GM23338 (cell line): ENCODE measurements at regions not wholly inside any gene's neighbourhood (a gene's known extent, or its start where the extent isn't known, plus 50 kb on each side); places are given as distances from the start of the nearest gene placed in this dataset.
"Not testable (repeated sequence)": the region's sequence is repeated elsewhere in the genome, so short reads cannot be mapped to it uniquely, and the experiment has no call there.

Source experiments
- ATAC-seq: fragments of 200-7000 bp; cut with Tn5 transposase; 3 replicates; pipeline ENCODE4 v1.9.1; 2020
- DNase-seq: peaks from one replicate; pipeline ENCODE4 v3.0.0-alpha.2; 2015; ENCODE audit warnings: low spot score
- H2AFZ ChIP-seq: fragments of 200-600 bp; sonication (generic); 2 replicates; pipeline ENCODE4 v1.8.0; 2016; ENCODE audit warnings: antibody characterized with exemption, mild to moderate bottlenecking, moderate library complexity
- H3F3A ChIP-seq: fragments of 200-600 bp; sonication (generic); replicated peaks from 2 replicates; pipeline ENCODE4 v1.8.0; 2017; ENCODE audit warnings: antibody characterized with exemption, mixed run types, low read depth
- H3K27ac ChIP-seq: fragments of 200-600 bp; sonication (generic); 2 replicates; pipeline ENCODE4 v1.6.1; 2016; ENCODE audit warnings: low read depth
- H3K27me3 ChIP-seq: fragments of 200-600 bp; sonication (generic); 2 replicates; pipeline ENCODE4 v1.8.0; 2016; ENCODE audit warnings: mild to moderate bottlenecking, mixed run types, moderate library complexity; ENCODE audit not compliant: insufficient read depth
- H3K36me3 ChIP-seq: fragments of 200-600 bp; sonication (generic); 2 replicates; pipeline ENCODE4 v1.8.0; 2016; ENCODE audit warnings: mild to moderate bottlenecking; ENCODE audit not compliant: insufficient read depth
- H3K4me1 ChIP-seq: fragments of 200-600 bp; sonication (generic); 2 replicates; pipeline ENCODE4 v1.8.0; 2016; ENCODE audit warnings: mild to moderate bottlenecking, moderate library complexity; ENCODE audit not compliant: insufficient read depth
- H3K4me2 ChIP-seq: fragments of 200-600 bp; sonication (generic); 2 replicates; pipeline ENCODE4 v1.7.1; 2017; ENCODE audit warnings: mixed run types
- H3K4me3 ChIP-seq: fragments of 200-600 bp; sonication (generic); 2 replicates; pipeline ENCODE4 v1.6.1; 2016; ENCODE audit warnings: mixed run types
- H3K79me2 ChIP-seq: fragments of 200-600 bp; sonication (generic); replicated peaks from 2 replicates; pipeline ENCODE4 v1.8.0; 2017; ENCODE audit warnings: mild to moderate bottlenecking; ENCODE audit not compliant: insufficient read depth
- H3K9me2 ChIP-seq: fragments of 200-600 bp; sonication (generic); 2 replicates; pipeline ENCODE4 v1.8.0; 2017; ENCODE audit not compliant: insufficient read depth
- H4K20me1 ChIP-seq: fragments of 200-600 bp; sonication (generic); replicated peaks from 2 replicates; pipeline ENCODE4 v1.8.0; 2017; ENCODE audit warnings: mild to moderate bottlenecking; ENCODE audit not compliant: insufficient read depth
- H3K27ac Mint-ChIP-seq: 2 replicates; pipeline ENCODE4 v1.8.0; 2020; ENCODE audit warnings: inconsistent platforms, mild to moderate bottlenecking, moderate library complexity, mixed read lengths
- H3K27me3 Mint-ChIP-seq: 3 replicates; pipeline ENCODE4 v1.8.0; 2022; ENCODE audit warnings: low read depth, mild to moderate bottlenecking, moderate library complexity, mixed read lengths, inconsistent platforms; ENCODE audit not compliant: insufficient read depth, poor library complexity
- H3K36me3 Mint-ChIP-seq: 3 replicates; pipeline ENCODE4 v1.8.0; 2021; ENCODE audit warnings: low read depth, mild to moderate bottlenecking, inconsistent platforms, moderate library complexity, mixed read lengths
- H3K4me1 Mint-ChIP-seq: 3 replicates; pipeline ENCODE4 v1.8.0; 2020; ENCODE audit warnings: mild to moderate bottlenecking, inconsistent platforms, mixed read lengths
- H3K4me3 Mint-ChIP-seq: 3 replicates; pipeline ENCODE4 v1.8.0; 2021; ENCODE audit warnings: moderate library complexity, mild to moderate bottlenecking, inconsistent platforms, mixed read lengths
- H3K9me3 Mint-ChIP-seq: 3 replicates; pipeline ENCODE4 v1.8.0; 2020; ENCODE audit warnings: moderate library complexity, mild to moderate bottlenecking, inconsistent platforms, mixed read lengths
- CTCF ChIP-seq, 2 experiments: fragments of 200-600 bp in 1 of 2; sonication (generic) in 1 of 2; conservative IDR thresholded peaks; 2 replicates each; pipeline versions ENCODE4 v1.5.1 to v1.6.1; 2016 to 2017; ENCODE audit warnings: antibody characterized with exemption in 2 of 2, low read depth in 2 of 2, mild to moderate bottlenecking in 2 of 2, moderate library complexity in 1 of 2
- ETS1 ChIP-seq: IDR thresholded peaks from 2 replicates; pipeline ENCODE4 v1.6.1; 2016; ENCODE audit warnings: antibody characterized with exemption
- EZH2 ChIP-seq: fragments of 200-600 bp; sonication (generic); IDR thresholded peaks from one replicate; pipeline ENCODE4 v1.8.0; 2017; ENCODE audit warnings: antibody characterized with exemption, mild to moderate bottlenecking, low read depth; ENCODE audit not compliant: unreplicated experiment
- EZH2phosphoT487 ChIP-seq: fragments of 200-600 bp; sonication (generic); IDR thresholded peaks from one replicate; pipeline ENCODE4 v1.8.1; 2018; ENCODE audit warnings: antibody characterized with exemption; ENCODE audit not compliant: unreplicated experiment
- REST ChIP-seq: IDR thresholded peaks from one replicate; pipeline ENCODE4 v1.6.1; 2018; ENCODE audit warnings: antibody characterized with exemption; ENCODE audit not compliant: unreplicated experiment
- STAT1 ChIP-seq: IDR thresholded peaks from one replicate; pipeline ENCODE4 v1.6.1; 2016; ENCODE audit warnings: antibody characterized with exemption; ENCODE audit not compliant: unreplicated experiment
- ZNF462 ChIP-seq: fragments of 250-450 bp; sonication (Bioruptor Pico); IDR thresholded peaks from 2 replicates; pipeline ENCODE4 v1.5.0; 2020; ENCODE audit warnings: mild to moderate bottlenecking, moderate library complexity

GRCh38 chr14:90467501-90467900, 70.7 kb downstream of the CALM1 start:
- Histone ChIP-seq H3F3A (no peaks in the 10 kb centered on the region), H3K27ac (no peak overlapping the region), H4K20me1 (no peaks in the 10 kb centered on the region), H3K4me1 (no peaks in the 10 kb centered on the region), H3K79me2 (no peaks in the 10 kb centered on the region), H3K9me2 (no peaks in the 10 kb centered on the region), H2AFZ (no peak overlapping the region), H3K36me3 (no peaks in the 10 kb centered on the region), H3K4me2 (no peak overlapping the region), H3K4me3 (no peak overlapping the region), H3K27me3 (no peaks in the 10 kb centered on the region)
- Mint-ChIP-seq H3K4me3 (no peak overlapping the region), H3K27me3 (peaks cover 6% of the 10 kb centered on the region), H3K4me1 (no peaks in the 10 kb centered on the region), H3K36me3 (no peaks in the 10 kb centered on the region; the same call in 2 of the 3 replicates), H3K27ac (no peak overlapping the region), H3K9me3 (peaks cover 25% of the 10 kb centered on the region; the same call in 2 of the 3 replicates)
- DNase-seq (no peak), ATAC-seq (no peak)
- TF ChIP-seq EZH2phosphoT487 (no peak), EZH2 (no peak), STAT1 (no peak), CTCF (conservative IDR thresholded peaks at IDR 0.05; ENCODE audit: low read depth in 2 of 2) (no peak), ZNF462 (no peak), ETS1 (no peak), REST (no peak)

- H3K36me3 ChIP-seq, H3K4me3 Mint-ChIP-seq, H3K27me3 Mint-ChIP-seq, H3K4me2 ChIP-seq, H3K4me3 ChIP-seq, H3F3A ChIP-seq, ATAC-seq, H3K27ac ChIP-seq, H3K27me3 ChIP-seq, H2AFZ ChIP-seq, H3K9me2 ChIP-seq, H3K79me2 ChIP-seq, H3K27ac Mint-ChIP-seq, H4K20me1 ChIP-seq, DNase-seq, H3K4me1 ChIP-seq, H3K4me1 Mint-ChIP-seq: not testable (repeated sequence)
- Mint-ChIP-seq H3K9me3 (peaks cover 44% of the 10 kb centered on the region), H3K36me3 (peaks cover 11% of the 10 kb centered on the region; the same call in 2 of the 3 replicates)
Measured at GRCh38 chr14:90469416-90469815, 72.6 kb downstream of the CALM1 start.
